Activated CD4-positive, alpha-beta memory T cell treated with anti-CD3 and anti-CD28 coated beads for 36 hours (primary cell): ENCODE measurements at regions not wholly inside any gene's neighbourhood (a gene's known extent, or its start where the extent isn't known, plus 50 kb on each side); places are given as distances from the start of the nearest gene placed in this dataset.

Experiments
- CTCF ChIA-PET: fragments of 350-600 bp; sonication (Branson Sonifier 250); formaldehyde crosslinking; loops from one replicate; lab custom pipeline; 2021; ENCODE audit warnings: antibody characterized with exemption, inconsistent platforms; lab: Charles Lee
- POLR2A ChIA-PET: fragments of 350-600 bp; sonication (Branson Sonifier 250); formaldehyde crosslinking; loops from one replicate; lab custom pipeline; 2021; ENCODE audit warnings: antibody characterized with exemption; lab: Charles Lee
- DNase-seq: peaks from one replicate; pipeline ENCODE4 v3.0.0-alpha.2; 2020
- H3K27ac Mint-ChIP-seq: one replicate; pipeline ENCODE4 v1.8.0; 2021; ENCODE audit warnings: mixed read lengths
- H3K27me3 Mint-ChIP-seq: one replicate; pipeline ENCODE4 v1.8.0; 2021; ENCODE audit warnings: mixed read lengths
- H3K36me3 Mint-ChIP-seq: one replicate; pipeline ENCODE4 v1.8.0; 2021; ENCODE audit warnings: mixed read lengths
- H3K4me1 Mint-ChIP-seq: one replicate; pipeline ENCODE4 v1.8.0; 2021; ENCODE audit warnings: low read depth, mixed read lengths
- H3K4me3 Mint-ChIP-seq: one replicate; pipeline ENCODE4 v1.8.0; 2021; ENCODE audit warnings: mild to moderate bottlenecking, mixed read lengths
- H3K9me3 Mint-ChIP-seq: one replicate; pipeline ENCODE4 v1.8.0; 2021; ENCODE audit warnings: mixed read lengths
- intact Hi-C: fragments of 100-400 bp; cut with micrococcal nuclease; formaldehyde crosslinking; loops from one replicate; pipeline ENCODE4 v1.15.1; 2023

DNA sequence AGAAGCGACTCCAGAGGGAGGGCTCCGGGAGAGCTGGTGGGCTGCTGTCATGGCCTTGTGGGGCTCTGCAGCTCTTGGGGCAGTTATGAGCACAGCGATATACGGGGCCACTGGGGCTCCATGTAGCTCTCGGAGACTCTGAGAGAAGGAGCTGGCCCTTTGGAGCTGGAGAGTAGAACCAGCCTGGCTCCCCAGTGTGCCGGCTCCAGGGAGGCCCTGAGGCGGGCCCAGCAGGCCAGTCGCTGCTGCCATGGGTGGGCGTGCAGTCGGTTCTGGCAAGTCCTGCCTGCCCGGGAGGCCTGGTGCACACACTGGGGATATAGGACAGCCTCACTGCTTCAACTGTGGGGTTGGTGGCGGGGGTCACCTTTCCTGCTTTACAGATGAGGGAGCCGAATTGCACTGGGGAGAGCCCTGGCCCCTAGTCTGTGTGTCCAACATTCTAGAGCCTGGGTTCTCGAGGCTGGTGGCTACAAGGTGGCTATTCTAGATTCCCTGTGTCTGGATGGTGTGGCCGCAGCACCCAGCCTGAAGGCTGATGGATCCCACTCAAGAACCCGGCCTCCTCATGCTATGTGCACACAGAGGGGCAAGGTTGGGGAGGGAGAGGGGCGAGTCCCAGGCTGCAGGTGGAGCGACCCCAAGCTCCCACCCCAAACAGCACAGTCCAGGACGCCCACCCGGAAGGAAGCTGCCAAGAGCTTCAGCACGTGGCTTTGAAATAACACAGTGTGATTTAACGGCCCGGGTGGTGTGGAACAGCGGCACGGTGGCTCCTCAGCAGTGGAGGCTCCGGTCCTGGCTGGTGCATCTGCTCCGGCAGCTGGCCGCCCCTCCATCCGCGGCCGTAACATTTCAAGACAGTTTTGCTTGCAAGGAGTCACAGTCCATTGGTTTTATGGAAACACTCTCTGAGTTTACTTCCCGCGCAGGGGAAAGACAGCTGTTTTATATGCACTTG, 188.3 kb upstream of the C14orf180 start:
- Mint-ChIP-seq H3K27me3 (no peaks in the 10 kb centered on the region), H3K9me3 (no peaks in the 10 kb centered on the region), H3K4me3 (no peak overlapping the region), H3K27ac (no peak overlapping the region), H3K36me3 (no peaks in the 10 kb centered on the region), H3K4me1 (peaks cover 63% of the 10 kb centered on the region)
- DNase-seq, result peak; percentile 8
- intact Hi-C loops, result no loop called here
- ChIA-PET CTCF (no interaction called here), POLR2A (no interaction called here)

DNA sequence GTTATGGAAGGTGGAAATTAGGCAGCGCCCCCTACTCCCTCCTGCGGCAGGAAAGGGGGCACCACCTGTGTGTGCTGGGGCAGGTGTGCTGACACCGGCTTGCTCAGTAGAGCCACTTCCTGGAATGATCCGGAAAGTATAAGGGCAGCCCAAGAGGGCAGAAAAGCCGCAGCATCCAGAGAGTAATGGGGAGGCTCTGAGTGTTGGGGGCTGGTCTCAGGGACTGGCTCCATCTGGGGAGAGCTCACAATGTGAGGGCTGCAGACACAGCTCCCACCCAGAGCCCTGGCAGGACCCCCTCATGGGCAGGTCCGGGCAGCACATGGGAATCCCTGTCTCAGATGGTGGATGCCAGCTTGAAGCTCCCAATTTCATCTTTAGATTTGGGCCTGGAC, 187.6 kb upstream of the C14orf180 start:
- Mint-ChIP-seq H3K27ac (no peak overlapping the region), H3K4me3 (no peak overlapping the region), H3K4me1 (peaks cover 66% of the 10 kb centered on the region), H3K9me3 (peaks cover under 1% of the 10 kb centered on the region), H3K27me3 (no peaks in the 10 kb centered on the region), H3K36me3 (no peaks in the 10 kb centered on the region)
- peak; percentile 13 for DNase-seq
- intact Hi-C loops, result no loop called here
- CTCF ChIA-PET, result interaction anchor here (0.9 kb wide), 1 partner anchor 235 kb away, joined by 3 read pairs; no protein-coding TSS in a partner anchor
- POLR2A ChIA-PET, result no interaction called here

DNA sequence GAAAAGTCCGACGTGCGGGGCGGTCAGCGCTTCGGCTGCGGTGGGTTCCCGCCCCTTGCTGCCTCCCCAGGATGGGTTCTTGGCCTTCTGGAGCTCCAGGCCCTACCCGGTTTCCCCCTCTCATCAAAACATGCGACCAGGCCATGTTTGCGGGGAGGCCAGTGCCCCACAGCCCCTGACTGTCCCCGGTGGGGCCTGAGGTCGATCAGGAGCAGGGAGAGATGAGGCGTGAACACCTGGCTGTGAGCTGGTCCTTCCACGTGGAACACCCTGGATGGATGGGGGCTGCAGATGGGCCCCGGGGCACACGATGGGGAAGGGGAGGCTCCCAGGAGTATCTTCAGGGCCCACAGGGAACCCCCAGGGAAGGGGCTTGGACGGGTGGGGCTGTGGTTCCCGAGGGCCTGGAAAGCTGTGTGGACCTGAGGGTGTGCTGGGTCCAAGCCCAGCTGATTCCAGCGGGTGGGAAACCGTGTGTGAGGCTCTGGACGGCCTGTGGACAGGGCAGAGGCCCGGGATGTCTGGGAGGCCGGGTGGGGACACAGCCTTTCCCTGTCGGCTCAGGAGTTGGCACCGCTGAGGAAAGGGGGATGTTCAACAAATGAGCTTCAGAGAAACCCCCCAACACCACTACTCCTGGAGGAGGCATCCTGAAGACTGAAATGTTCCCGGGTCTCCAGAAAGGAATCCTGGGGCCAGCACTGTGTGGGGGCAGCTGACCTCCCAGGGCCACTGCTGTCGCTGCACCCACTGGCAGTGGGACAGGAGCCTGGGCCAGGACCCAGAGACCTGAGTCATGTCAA, 187.0 kb upstream of the C14orf180 start:
- peaks cover 2% of the 10 kb centered on the region for H3K36me3 Mint-ChIP-seq
- ChIA-PET CTCF (interaction anchor here (0.9 kb wide), 1 partner anchor 234 kb away, joined by 3 read pairs; no protein-coding TSS in a partner anchor), POLR2A (no interaction called here)
- no peak for DNase-seq
- no peak overlapping the region for H3K27ac Mint-ChIP-seq
- H3K4me1 Mint-ChIP-seq, result peaks cover 66% of the 10 kb centered on the region
- intact Hi-C loops, result no loop called here
- peaks cover 6% of the 10 kb centered on the region for H3K9me3 Mint-ChIP-seq
- no peaks in the 10 kb centered on the region for H3K27me3 Mint-ChIP-seq
- H3K4me3 Mint-ChIP-seq, result no peak overlapping the region

DNA sequence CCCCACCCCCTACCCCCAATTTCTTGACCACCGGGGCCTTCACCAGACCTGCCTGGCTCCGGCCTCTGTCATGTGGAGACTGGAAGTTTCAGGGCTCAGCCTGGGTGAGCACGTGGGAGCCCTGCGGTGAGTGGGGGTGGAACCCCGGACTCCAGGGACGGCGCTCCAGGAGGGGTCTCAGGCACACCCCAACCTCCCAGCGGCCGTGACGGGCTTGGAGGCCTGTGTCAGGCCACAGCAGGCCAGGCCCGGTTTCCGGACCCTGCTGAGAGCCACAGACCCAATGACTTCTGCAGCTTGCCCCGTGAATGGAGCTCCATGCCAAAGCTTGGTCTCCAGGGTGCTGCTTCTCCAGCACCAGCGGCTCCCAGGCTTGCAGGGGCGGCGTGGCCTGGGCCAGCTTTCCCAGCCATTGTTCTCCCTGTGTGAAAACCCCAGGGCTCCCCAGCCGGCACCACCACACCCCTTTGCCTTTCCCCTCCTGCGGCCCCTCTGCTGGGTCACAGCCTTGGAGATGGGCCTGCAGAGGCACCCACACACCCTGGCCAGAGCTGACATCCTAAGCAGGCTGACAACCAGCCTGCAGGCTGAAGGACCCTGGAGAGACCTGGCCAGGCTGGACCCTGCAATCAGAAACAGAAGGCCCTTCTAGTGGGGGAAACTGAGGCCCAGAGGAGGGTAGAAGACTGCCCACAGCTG, 186.2 kb upstream of the C14orf180 start:
- Mint-ChIP-seq H3K27me3 (no peaks in the 10 kb centered on the region), H3K4me1 (peaks cover 66% of the 10 kb centered on the region), H3K27ac (no peak overlapping the region), H3K4me3 (no peak overlapping the region), H3K9me3 (peaks cover 14% of the 10 kb centered on the region), H3K36me3 (peaks cover 6% of the 10 kb centered on the region)
- ChIA-PET CTCF (interaction anchor here (0.9 kb wide), 1 partner anchor 234 kb away, joined by 3 read pairs; no protein-coding TSS in a partner anchor), POLR2A (no interaction called here)
- no peak for DNase-seq
- intact Hi-C loops, result no loop called here

DNA sequence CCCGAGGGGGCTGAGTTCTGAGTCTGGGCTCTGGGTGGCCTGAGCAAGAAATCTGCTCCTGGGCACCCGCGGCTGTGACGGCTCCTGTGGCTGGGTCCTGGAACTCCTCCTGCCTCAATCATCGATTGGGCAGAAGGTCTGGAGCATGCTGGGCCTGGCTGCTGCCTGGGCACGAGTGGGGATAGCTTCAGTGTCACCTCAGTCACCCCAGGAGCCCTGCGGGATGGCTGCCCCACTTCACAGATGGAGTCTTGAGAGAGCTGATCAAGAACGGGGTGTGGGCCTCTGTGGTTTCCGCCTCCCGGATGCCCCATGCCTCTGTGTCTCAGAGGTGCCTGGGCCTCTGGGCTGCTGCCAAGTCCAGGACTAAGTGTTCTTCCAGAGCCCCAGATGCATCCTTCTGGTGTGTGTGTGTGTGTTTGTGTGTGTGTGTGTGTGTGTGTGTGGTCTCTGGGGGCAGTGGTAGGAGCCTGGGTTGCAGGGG, 185.6 kb upstream of the C14orf180 start:
- no peaks in the 10 kb centered on the region for H3K27me3 Mint-ChIP-seq
- peak overlapping the region; percentile 60 for H3K27ac Mint-ChIP-seq
- H3K9me3 Mint-ChIP-seq, result peaks cover 15% of the 10 kb centered on the region
- no peak overlapping the region for H3K4me3 Mint-ChIP-seq
- H3K36me3 Mint-ChIP-seq, result peaks cover 6% of the 10 kb centered on the region
- intact Hi-C loops, result no loop called here
- peak; percentile 74 for DNase-seq
- POLR2A ChIA-PET, result no interaction called here
- peaks cover 67% of the 10 kb centered on the region for H3K4me1 Mint-ChIP-seq
- CTCF ChIA-PET, result no interaction called here

DNA sequence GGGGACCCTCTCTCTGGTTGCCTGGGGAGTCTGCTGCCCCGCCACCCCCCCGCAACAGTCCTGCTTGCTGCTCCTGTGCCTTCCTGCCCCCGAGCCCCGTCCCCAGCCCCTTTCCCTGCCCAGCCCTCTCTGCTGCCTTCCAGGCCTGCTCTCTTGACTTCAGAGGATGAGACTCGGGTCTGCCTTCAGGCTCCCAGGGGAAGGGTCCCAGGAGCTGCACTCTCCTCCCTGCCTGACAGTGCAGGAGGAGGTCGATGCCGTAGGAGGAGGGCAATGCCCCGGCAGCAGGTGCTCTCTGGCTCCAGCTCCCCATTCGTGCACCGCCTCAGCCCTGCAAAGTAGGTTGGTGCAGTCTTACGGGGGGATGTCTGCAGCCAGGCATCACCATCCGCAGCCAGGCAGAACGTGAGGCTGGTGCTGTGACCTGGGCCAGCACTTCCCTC, 185.1 kb upstream of the C14orf180 start:
- H3K4me1 Mint-ChIP-seq, result peaks cover 67% of the 10 kb centered on the region
- peaks cover 15% of the 10 kb centered on the region for H3K9me3 Mint-ChIP-seq
- ChIA-PET CTCF (no interaction called here), POLR2A (no interaction called here)
- H3K27me3 Mint-ChIP-seq, result no peaks in the 10 kb centered on the region
- H3K27ac Mint-ChIP-seq, result no peak overlapping the region
- no peak for DNase-seq
- H3K4me3 Mint-ChIP-seq, result no peak overlapping the region
- peaks cover 6% of the 10 kb centered on the region for H3K36me3 Mint-ChIP-seq
- intact Hi-C loops, result no loop called here

DNA sequence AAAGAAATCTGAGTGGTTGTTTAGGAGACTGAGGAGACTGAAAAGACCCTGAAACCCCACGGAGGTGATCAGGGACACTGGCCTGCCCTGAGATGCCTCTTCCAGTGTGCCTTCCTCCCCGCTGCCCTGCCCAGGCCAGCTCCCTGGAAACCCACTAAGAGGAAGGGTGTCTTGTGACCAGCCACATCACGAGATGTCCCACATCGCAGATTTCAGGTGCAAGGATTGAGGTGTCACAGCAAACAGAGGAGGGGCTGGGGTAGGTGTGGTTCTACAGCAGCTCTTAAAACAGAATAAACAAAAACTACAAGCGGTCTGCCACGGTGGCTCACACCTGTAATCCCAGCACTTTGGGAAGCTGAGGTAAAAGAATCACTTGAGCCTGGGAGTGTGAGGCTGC, 184.3 kb upstream of the C14orf180 start:
- Mint-ChIP-seq H3K27me3 (no peaks in the 10 kb centered on the region), H3K4me3 (no peak overlapping the region), H3K9me3 (peaks cover 15% of the 10 kb centered on the region), H3K36me3 (peaks cover 6% of the 10 kb centered on the region), H3K27ac (no peak overlapping the region), H3K4me1 (peaks cover 65% of the 10 kb centered on the region)
- ChIA-PET POLR2A (no interaction called here), CTCF (no interaction called here)
- intact Hi-C loops, result no loop called here
- DNase-seq, result no peak

DNA sequence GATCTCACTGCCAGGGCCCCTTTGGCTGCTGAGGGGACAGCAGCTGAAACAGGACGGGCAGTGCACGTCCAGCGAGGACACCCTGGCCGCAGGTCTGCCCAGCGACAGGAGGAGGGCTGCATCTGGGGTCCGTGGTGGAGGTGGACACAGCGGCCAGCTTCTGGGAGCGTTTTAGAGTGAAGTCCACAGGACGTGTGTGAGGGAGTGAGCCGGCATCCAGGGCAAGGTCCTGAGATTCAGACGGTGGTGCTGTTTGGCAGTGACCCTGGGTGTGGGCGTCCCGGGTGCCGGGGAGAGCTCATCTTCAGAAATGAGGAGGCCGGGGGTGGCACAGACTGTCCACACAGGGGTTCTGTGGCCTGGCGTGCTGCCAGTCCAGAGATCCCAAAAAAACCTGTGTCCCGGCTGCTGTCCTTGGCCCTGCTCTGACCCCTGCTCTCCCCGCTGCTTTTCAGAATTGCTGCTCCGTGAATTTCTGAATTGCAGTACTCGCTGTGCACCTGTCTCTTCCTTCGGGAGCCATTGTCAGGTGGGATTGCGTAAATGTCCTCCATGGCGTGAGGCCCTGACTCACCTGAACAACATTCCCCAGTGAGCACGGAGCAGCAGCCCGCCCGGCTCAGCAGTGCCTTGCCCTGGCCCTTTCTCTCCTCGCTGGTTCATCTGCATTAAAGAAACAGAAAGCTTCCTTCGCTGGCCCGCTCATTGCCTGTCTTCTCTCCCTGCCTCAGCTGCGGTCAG, 183.5 kb upstream of the C14orf180 start:
- Mint-ChIP-seq H3K9me3 (peaks cover 15% of the 10 kb centered on the region), H3K36me3 (peaks cover 6% of the 10 kb centered on the region), H3K4me3 (no peak overlapping the region), H3K27me3 (no peaks in the 10 kb centered on the region), H3K4me1 (peaks cover 57% of the 10 kb centered on the region), H3K27ac (no peak overlapping the region)
- POLR2A ChIA-PET, result no interaction called here
- intact Hi-C loops, result no loop called here
- CTCF ChIA-PET, result no interaction called here
- DNase-seq, result no peak

DNA sequence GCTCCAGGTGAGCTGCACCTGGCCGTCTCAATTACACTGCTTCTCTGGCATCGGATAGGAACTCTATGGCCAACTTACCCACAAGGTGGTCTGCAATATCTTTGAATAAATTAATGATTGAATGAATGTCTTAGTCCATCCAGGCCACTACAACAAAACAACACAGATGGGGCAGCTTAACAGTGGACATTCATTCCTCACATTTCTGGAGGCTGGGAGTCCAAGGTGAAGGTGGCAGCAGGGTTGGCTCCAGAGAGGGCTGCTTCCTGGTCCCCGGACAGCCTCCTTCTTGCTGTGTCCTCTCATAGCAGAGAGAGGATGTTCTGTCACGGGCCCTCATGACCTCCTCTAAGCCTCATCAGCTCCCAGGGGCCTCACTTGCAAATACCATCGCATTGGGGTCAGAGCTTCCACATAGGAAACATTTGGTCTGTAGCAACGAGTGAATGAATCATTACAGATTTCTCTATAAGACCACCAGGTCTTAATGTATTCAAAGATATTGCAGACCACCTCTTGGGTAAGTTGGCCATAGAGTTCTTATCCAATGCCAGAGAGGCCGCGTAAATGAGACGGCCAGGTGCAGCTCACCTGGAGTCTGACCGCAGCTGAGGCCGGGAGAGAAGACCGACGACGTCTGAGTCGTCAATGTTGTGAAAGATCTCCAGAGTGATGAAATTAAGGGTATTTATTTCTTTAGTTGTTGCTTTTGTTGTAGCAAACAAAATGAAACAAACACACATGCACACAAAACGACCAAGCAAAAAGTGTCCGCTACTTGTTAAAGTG, 182.7 kb upstream of the C14orf180 start:
- POLR2A ChIA-PET, result no interaction called here
- CTCF ChIA-PET, result no interaction called here
- no peak overlapping the region for H3K27ac Mint-ChIP-seq
- no peaks in the 10 kb centered on the region for H3K27me3 Mint-ChIP-seq
- DNase-seq, result no peak
- no peak overlapping the region for H3K4me3 Mint-ChIP-seq
- H3K9me3 Mint-ChIP-seq, result peaks cover 15% of the 10 kb centered on the region
- peaks cover 53% of the 10 kb centered on the region for H3K4me1 Mint-ChIP-seq
- H3K36me3 Mint-ChIP-seq, result peaks cover 6% of the 10 kb centered on the region
- intact Hi-C loops, result no loop called here

DNA sequence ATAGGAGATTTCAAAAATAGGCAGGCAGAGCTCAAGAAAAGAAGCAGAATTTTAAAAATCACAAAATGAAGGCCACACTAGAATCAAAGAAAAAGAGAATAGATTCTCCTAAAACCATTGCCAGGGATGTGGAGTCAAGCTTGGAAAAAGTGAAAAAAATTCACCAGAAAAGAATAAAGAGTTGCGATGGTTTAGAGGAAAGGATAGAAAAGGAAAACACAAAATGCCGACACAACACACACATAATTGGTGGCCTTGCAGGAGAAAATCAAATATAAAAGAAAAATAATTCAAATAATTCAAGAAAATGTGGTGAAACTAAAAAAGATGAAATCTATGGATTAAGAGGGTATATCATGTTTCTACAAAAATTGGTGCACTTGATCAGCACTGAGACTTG, 181.6 kb upstream of the C14orf180 start:
- ChIA-PET CTCF (no interaction called here), POLR2A (no interaction called here)
- H3K9me3 Mint-ChIP-seq, result peaks cover 15% of the 10 kb centered on the region
- intact Hi-C loops, result no loop called here
- peaks cover 6% of the 10 kb centered on the region for H3K36me3 Mint-ChIP-seq
- H3K4me1 Mint-ChIP-seq, result peaks cover 43% of the 10 kb centered on the region
- H3K27me3 Mint-ChIP-seq, result no peaks in the 10 kb centered on the region
- H3K4me3 Mint-ChIP-seq, result no peak overlapping the region
- H3K27ac Mint-ChIP-seq, result no peak overlapping the region
- no peak for DNase-seq

DNA sequence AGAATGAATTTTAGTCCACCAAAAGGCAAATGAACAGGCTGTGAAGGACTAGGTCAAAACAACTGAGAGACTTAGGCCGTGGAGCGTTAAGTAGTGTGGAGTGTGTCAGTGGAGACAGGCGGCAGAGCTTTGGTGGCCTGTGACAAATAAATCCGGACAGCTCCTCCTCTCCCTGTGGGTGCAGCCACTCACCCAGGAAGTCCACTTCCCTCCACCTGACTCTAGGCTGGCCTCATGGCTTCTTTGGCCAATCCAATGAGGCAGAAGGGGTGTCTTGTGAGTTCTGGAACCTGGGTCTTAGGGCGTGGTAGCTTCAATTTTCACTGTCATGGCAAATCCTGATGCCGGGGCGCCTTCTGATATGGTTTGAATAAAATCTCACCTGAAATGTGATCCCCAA, 180.9 kb upstream of the C14orf180 start:
- CTCF ChIA-PET, result interaction anchor here (0.9 to 1.2 kb wide), 2 partner anchors 310 to 321 kb away, joined by 3 read pairs; no protein-coding TSS in a partner anchor
- intact Hi-C loops, result no loop called here
- POLR2A ChIA-PET, result no interaction called here

More for the DNA sequence above, 180.9 kb upstream of the C14orf180 start:
- Mint-ChIP-seq H3K4me3 (no peak overlapping the region), H3K27ac (no peak overlapping the region), H3K4me1 (peaks cover 38% of the 10 kb centered on the region), H3K9me3 (peaks cover 15% of the 10 kb centered on the region), H3K27me3 (no peaks in the 10 kb centered on the region), H3K36me3 (peaks cover 6% of the 10 kb centered on the region)
- DNase-seq, result no peak
